GM13977 (cell line): ENCODE measurements at regions not wholly inside any gene's neighbourhood (a gene's known extent, or its start where the extent isn't known, plus 50 kb on each side); places are given as distances from the start of the nearest gene placed in this dataset.

Experiments used
- DNase-seq: peaks from one replicate; pipeline ENCODE4 v3.0.0; 2012; ENCODE audit warnings: low spot score
- CTCF ChIP-seq: IDR thresholded peaks from 2 replicates; pipeline ENCODE4 v1.5.1; 2012; ENCODE audit warnings: mild to moderate bottlenecking, control low read depth; ENCODE audit not compliant: insufficient read depth; ENCODE audit errors: extremely low read depth, missing control alignments
- in situ Hi-C: fragments of 300-500 bp; cut with MboI; formaldehyde crosslinking; loops from one replicate; pipeline ENCODE4 v1.12.0; 2022; ENCODE audit warnings: low sequenced_read_pairs, low pct_unique_long_range_greater_than_20kb, mixed read lengths, inconsistent platforms; ENCODE audit not compliant: unreplicated experiment

GRCh38 chr9:90099262-90099963 lies 494.6 kb downstream of the GADD45G start:
- no peak for DNase-seq
- in situ Hi-C loops, result no loop called here
- peak; percentile 50 for TF ChIP-seq CTCF

GRCh38 chr9:90100014-90100413 lies 495.2 kb downstream of the GADD45G start:
- no peak for TF ChIP-seq CTCF

GRCh38 chr9:90102292-90102901 lies 497.6 kb downstream of the GADD45G start:
- peak; percentile 79 for TF ChIP-seq CTCF
- in situ Hi-C loops, result loop anchor here (10.0 kb wide), 1 partner anchor 498 kb away; the partner anchor contains the start of gene GADD45G
- peak; percentile 88 for DNase-seq

More at GRCh38 chr9:90100014-90100413, 495.2 kb downstream of the GADD45G start:
- in situ Hi-C loops, result loop anchor here (10.0 kb wide), 1 partner anchor 495 kb away; the partner anchor contains the start of gene GADD45G
- DNase-seq, result no peak

- TF ChIP-seq CTCF, result no peak
- in situ Hi-C loops, result loop anchor here (10.0 kb wide), 1 partner anchor 499 kb away; the partner anchor contains the start of gene GADD45G
Observed at GRCh38 chr9:90103771-90104170, 499.0 kb downstream of the GADD45G start.

GRCh38 chr9:90105773-90106172 lies 501.0 kb downstream of the GADD45G start:
- no peak for DNase-seq
- TF ChIP-seq CTCF, result no peak
- in situ Hi-C loops, result loop anchor here (10.0 kb wide), 1 partner anchor 501 kb away; the partner anchor contains the start of gene GADD45G

More at GRCh38 chr9:90103771-90104170, 499.0 kb downstream of the GADD45G start:
- DNase-seq, result no peak

- no peak for TF ChIP-seq CTCF
- in situ Hi-C loops, result loop anchor here (10.0 kb wide), 1 partner anchor 502 kb away; the partner anchor contains the start of gene GADD45G
- no peak for DNase-seq
Observed at GRCh38 chr9:90107040-90107725, 502.4 kb downstream of the GADD45G start.
